CD14-positive monocyte (primary cell): ENCODE measurements at regions not wholly inside any gene's neighbourhood (a gene's known extent, or its start where the extent isn't known, plus 50 kb on each side); places are given as distances from the start of the nearest gene placed in this dataset.

Experiments
- DNase-seq, 3 donors: peaks; one replicate each; pipeline ENCODE4 v3.0.0-alpha.2; 2011 to 2022
- H2AFZ ChIP-seq: 2 replicates; pipeline ENCODE4 v1.6.0; 2012; ENCODE audit warnings: mild to moderate bottlenecking, low read depth, low read length, inconsistent platforms; ENCODE audit not compliant: insufficient read depth, poor library complexity, severe bottlenecking
- H3K27ac ChIP-seq, 2 donors: 1 replicate in 1 of 2; 2 replicates in 1 of 2; pipeline ENCODE4 v1.5.1; 2012 to 2013; ENCODE audit warnings: low read length in 2 of 2, control low read depth in 1 of 2, inconsistent platforms in 1 of 2, low read depth in 1 of 2, mild to moderate bottlenecking in 1 of 2
- H3K27me3 ChIP-seq, 2 donors: one replicate each; pipeline versions ENCODE4 v1.6.0 to v1.6.1; 2011 to 2013; ENCODE audit warnings: low read length in 2 of 2; ENCODE audit not compliant: control insufficient read depth in 2 of 2, insufficient read depth in 2 of 2
- H3K36me3 ChIP-seq, 2 donors: replicated peaks in 1 of 2; 1 replicate in 1 of 2; 2 replicates in 1 of 2; pipeline versions ENCODE4 v1.5.1 to v1.6.1; 2012 to 2013; ENCODE audit warnings: low read length in 2 of 2, control low read depth in 1 of 2, inconsistent platforms in 1 of 2, mild to moderate bottlenecking in 1 of 2; ENCODE audit not compliant: insufficient read depth in 2 of 2, control insufficient read depth in 1 of 2
- H3K4me1 ChIP-seq, 2 donors: 1 replicate in 1 of 2; 2 replicates in 1 of 2; pipeline versions ENCODE4 v1.5.1 to v1.6.1; 2012 to 2013; ENCODE audit warnings: low read length in 2 of 2, control low read depth in 1 of 2, inconsistent platforms in 1 of 2, mild to moderate bottlenecking in 1 of 2, moderate library complexity in 1 of 2; ENCODE audit not compliant: insufficient read depth in 2 of 2, control insufficient read depth in 1 of 2
- H3K4me2 ChIP-seq: replicated peaks from 2 replicates; pipeline ENCODE3; 2012; ENCODE audit warnings: low read length, moderate library complexity, mild to moderate bottlenecking; ENCODE audit not compliant: poor library complexity, severe bottlenecking; ENCODE audit errors: extremely low read depth
- H3K4me3 ChIP-seq, 3 experiments: fragments of 200-600 bp in 1 of 3; sonication (generic) in 1 of 3; replicated peaks in 1 of 3; 1 replicate in 2 of 3; 2 replicates in 1 of 3; pipeline ENCODE4 v1.5.1; 2011 to 2013; ENCODE audit warnings: low read length in 3 of 3, mild to moderate bottlenecking in 3 of 3, control low read depth in 2 of 3, low read depth in 2 of 3, inconsistent platforms in 1 of 3, moderate library complexity in 1 of 3
- H3K79me2 ChIP-seq: 2 replicates; pipeline ENCODE4 v1.6.0; 2012; ENCODE audit warnings: mild to moderate bottlenecking, control low read depth, inconsistent platforms, low read length, moderate library complexity; ENCODE audit not compliant: insufficient read depth
- H3K9ac ChIP-seq: 2 replicates; pipeline ENCODE4 v1.6.0; 2017; ENCODE audit warnings: low read length, mild to moderate bottlenecking; ENCODE audit not compliant: insufficient read depth, poor library complexity, severe bottlenecking
- H3K9me3 ChIP-seq, 2 donors: replicated peaks in 1 of 2; 1 replicate in 1 of 2; 2 replicates in 1 of 2; pipeline versions ENCODE4 v1.5.1 to v1.6.1; 2012 to 2013; ENCODE audit warnings: low read length in 2 of 2, control low read depth in 1 of 2; ENCODE audit not compliant: control insufficient read depth in 1 of 2, insufficient read depth in 1 of 2
- H4K20me1 ChIP-seq: 2 replicates; pipeline ENCODE4 v1.6.0; 2012; ENCODE audit warnings: mild to moderate bottlenecking, low read length, control low read depth, moderate library complexity; ENCODE audit not compliant: insufficient read depth
- H3K27ac Mint-ChIP-seq, 7 donors: one replicate each; pipeline ENCODE4 v1.8.0; 2020; ENCODE audit warnings: mild to moderate bottlenecking in 7 of 7, mixed read lengths in 7 of 7, moderate library complexity in 6 of 7, inconsistent platforms in 2 of 7
- H3K27me3 Mint-ChIP-seq, 3 donors: one replicate each; pipeline ENCODE4 v1.8.0; 2021 to 2022; ENCODE audit warnings: low read depth in 3 of 3, mild to moderate bottlenecking in 3 of 3, mixed read lengths in 3 of 3, moderate library complexity in 3 of 3, inconsistent platforms in 1 of 3
- H3K36me3 Mint-ChIP-seq, 2 donors: one replicate each; pipeline ENCODE4 v1.8.0; 2020; ENCODE audit warnings: mixed read lengths in 2 of 2, inconsistent platforms in 1 of 2, mild to moderate bottlenecking in 1 of 2
- H3K4me1 Mint-ChIP-seq: one replicate; pipeline ENCODE4 v1.8.0; 2020; ENCODE audit warnings: mild to moderate bottlenecking, mixed read lengths
- H3K4me3 Mint-ChIP-seq, 2 donors: one replicate each; pipeline ENCODE4 v1.8.0; 2020; ENCODE audit warnings: mild to moderate bottlenecking in 2 of 2, mixed read lengths in 2 of 2, moderate library complexity in 1 of 2
- H3K9me3 Mint-ChIP-seq, 7 donors: one replicate each; pipeline ENCODE4 v1.8.0; 2020 to 2022; ENCODE audit warnings: mixed read lengths in 7 of 7, mild to moderate bottlenecking in 6 of 7, moderate library complexity in 6 of 7, inconsistent platforms in 2 of 7
- CTCF ChIP-seq: fragments of 200-600 bp; IDR thresholded peaks from one replicate; pipeline ENCODE4 v1.8.0; 2022; ENCODE audit warnings: antibody characterized with exemption, mild to moderate bottlenecking
- WGBS: methylation state at CpG from one replicate; pipeline ENCODE4 v1.1.5; 2013; ENCODE audit warnings: missing lambda C conversion rate; ENCODE audit not compliant: insufficient coverage; 5-methylcytosine and 5-hydroxymethylcytosine counted together
- intact Hi-C, 2 donors: fragments of 100-400 bp; cut with micrococcal nuclease; formaldehyde crosslinking; loops; one replicate each; pipeline versions ENCODE4 v1.15.0 to v1.15.1; 2023

- Histone ChIP-seq H3K27me3 (no peaks in the 10 kb centered on the region), H2AFZ (no peak overlapping the region), H3K27ac (no peak overlapping the region), H4K20me1 (no peaks in the 10 kb centered on the region), H3K9ac (no peak overlapping the region), H3K36me3 (no peaks in the 10 kb centered on the region), H3K4me3 (no peak overlapping the region), H3K79me2 (no peaks in the 10 kb centered on the region), H3K4me2 (no peak overlapping the region), H3K4me1 (no peaks in the 10 kb centered on the region), H3K9me3 (peaks cover 0 to 10% of the 10 kb centered on the region in 2 donors)
- Mint-ChIP-seq H3K27ac (no peak overlapping the region), H3K36me3 (no peaks in the 10 kb centered on the region), H3K4me1 (no peaks in the 10 kb centered on the region), H3K4me3 (no peak overlapping the region), H3K27me3 (no peaks in the 10 kb centered on the region), H3K9me3 (peaks cover 0 to 15% (median 0%) of the 10 kb centered on the region in 7 donors)
- intact Hi-C loops: no loop called here
- DNase-seq: no peak
- 43% methylated on average over 2 of the region's 7 CpGs for WGBS
- no peak for TF ChIP-seq CTCF
These were observed 646.1 kb upstream of the AMELY start for GRCh38 chrY:7557675-7558074.

- Mint-ChIP-seq H3K4me1 (no peaks in the 10 kb centered on the region), H3K27ac (no peak overlapping the region), H3K9me3 (peaks cover 0 to 13% (median 0%) of the 10 kb centered on the region in 7 donors), H3K4me3 (no peak overlapping the region), H3K36me3 (no peaks in the 10 kb centered on the region), H3K27me3 (no peaks in the 10 kb centered on the region)
- Histone ChIP-seq H3K36me3 (no peaks in the 10 kb centered on the region), H4K20me1 (no peaks in the 10 kb centered on the region), H3K4me2 (no peak overlapping the region), H3K9me3 (peaks cover 0 to 10% of the 10 kb centered on the region in 2 donors), H3K27me3 (no peaks in the 10 kb centered on the region), H3K27ac (no peak overlapping the region), H3K9ac (no peak overlapping the region), H2AFZ (no peak overlapping the region), H3K4me1 (no peaks in the 10 kb centered on the region), H3K79me2 (no peaks in the 10 kb centered on the region), H3K4me3 (no peak overlapping the region)
- no peak for DNase-seq
- TF ChIP-seq CTCF: no peak
- intact Hi-C loops: no loop called here
- 94% methylated on average over 3 of the region's 6 CpGs for WGBS
These were observed 643.5 kb upstream of the AMELY start for GRCh38 chrY:7555006-7555405.
